Type B pancreatic cell (in vitro differentiated cells): ENCODE measurements at regions not wholly inside any gene's neighbourhood (a gene's known extent, or its start where the extent isn't known, plus 50 kb on each side); places are given as distances from the start of the nearest gene placed in this dataset.

Source experiments
- DNase-seq: peaks from one replicate; pipeline ENCODE4 v3.0.0; 2021; ENCODE audit warnings: mixed read lengths; ENCODE audit not compliant: unreplicated experiment; ENCODE audit errors: extremely low spot score
- H3K27ac Mint-ChIP-seq: 2 replicates; pipeline ENCODE4 v1.8.0; 2021; ENCODE audit warnings: mild to moderate bottlenecking, mixed read lengths
- H3K27me3 Mint-ChIP-seq: 2 replicates; pipeline ENCODE4 v1.8.0; 2021; ENCODE audit warnings: mixed read lengths
- H3K36me3 Mint-ChIP-seq: 2 replicates; pipeline ENCODE4 v1.8.0; 2021; ENCODE audit warnings: mixed read lengths
- H3K4me1 Mint-ChIP-seq: one replicate; pipeline ENCODE4 v1.8.0; 2021; ENCODE audit warnings: mixed read lengths; ENCODE audit not compliant: unreplicated experiment
- H3K4me3 Mint-ChIP-seq: 2 replicates; pipeline ENCODE4 v1.8.0; 2021; ENCODE audit warnings: mild to moderate bottlenecking, mixed read lengths
- H3K9me3 Mint-ChIP-seq: 2 replicates; pipeline ENCODE4 v1.8.0; 2021; ENCODE audit warnings: mixed read lengths
- TF ChIP-seq, protein P1 (sequence below): fragments of 200-600 bp; sonication (generic); conservative IDR thresholded peaks from 2 replicates; pipeline ENCODE4 v1.5.0; 2021; ENCODE audit warnings: antibody characterized with exemption, mild to moderate bottlenecking

DNA sequence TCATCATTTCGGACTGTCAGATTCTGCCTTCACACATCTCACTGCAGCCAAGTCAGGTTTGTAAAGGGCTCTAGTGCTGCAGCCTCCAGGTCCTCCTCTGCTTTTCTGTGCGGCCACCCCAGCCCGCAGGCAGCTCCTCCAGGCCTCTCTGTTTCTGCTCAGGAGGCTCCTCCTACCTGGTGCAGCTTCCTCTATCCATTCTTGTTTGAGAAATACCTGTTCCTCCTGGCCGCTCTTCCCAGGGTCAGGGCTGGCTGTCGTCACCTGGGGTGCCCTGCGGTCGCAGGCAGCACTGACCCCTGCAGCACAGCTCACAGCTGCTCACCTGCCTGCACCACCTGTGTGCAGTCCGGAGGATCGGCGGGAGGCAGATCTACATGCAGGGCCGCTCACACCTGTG lies 387.7 kb upstream of the IRX4 start:
- TF ChIP-seq, protein P1, sequence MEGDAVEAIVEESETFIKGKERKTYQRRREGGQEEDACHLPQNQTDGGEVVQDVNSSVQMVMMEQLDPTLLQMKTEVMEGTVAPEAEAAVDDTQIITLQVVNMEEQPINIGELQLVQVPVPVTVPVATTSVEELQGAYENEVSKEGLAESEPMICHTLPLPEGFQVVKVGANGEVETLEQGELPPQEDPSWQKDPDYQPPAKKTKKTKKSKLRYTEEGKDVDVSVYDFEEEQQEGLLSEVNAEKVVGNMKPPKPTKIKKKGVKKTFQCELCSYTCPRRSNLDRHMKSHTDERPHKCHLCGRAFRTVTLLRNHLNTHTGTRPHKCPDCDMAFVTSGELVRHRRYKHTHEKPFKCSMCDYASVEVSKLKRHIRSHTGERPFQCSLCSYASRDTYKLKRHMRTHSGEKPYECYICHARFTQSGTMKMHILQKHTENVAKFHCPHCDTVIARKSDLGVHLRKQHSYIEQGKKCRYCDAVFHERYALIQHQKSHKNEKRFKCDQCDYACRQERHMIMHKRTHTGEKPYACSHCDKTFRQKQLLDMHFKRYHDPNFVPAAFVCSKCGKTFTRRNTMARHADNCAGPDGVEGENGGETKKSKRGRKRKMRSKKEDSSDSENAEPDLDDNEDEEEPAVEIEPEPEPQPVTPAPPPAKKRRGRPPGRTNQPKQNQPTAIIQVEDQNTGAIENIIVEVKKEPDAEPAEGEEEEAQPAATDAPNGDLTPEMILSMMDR, result no peak
- DNase-seq, result no peak
- Mint-ChIP-seq H3K9me3 (no peaks in the 10 kb centered on the region), H3K27ac (no peak overlapping the region), H3K4me1 (peaks cover 9% of the 10 kb centered on the region), H3K27me3 (peaks cover 34% of the 10 kb centered on the region), H3K36me3 (no peaks in the 10 kb centered on the region), H3K4me3 (no peak overlapping the region)

GRCh38 chr5:2269656-2270055 lies 386.9 kb upstream of the IRX4 start:
- peaks cover 9% of the 10 kb centered on the region for H3K4me1 Mint-ChIP-seq
- H3K27ac Mint-ChIP-seq, result no peak overlapping the region
- H3K36me3 Mint-ChIP-seq, result no peaks in the 10 kb centered on the region
- TF ChIP-seq, protein P1, result no peak
- H3K4me3 Mint-ChIP-seq, result no peak overlapping the region
- DNase-seq, result peak; percentile 44
- H3K9me3 Mint-ChIP-seq, result no peaks in the 10 kb centered on the region
- H3K27me3 Mint-ChIP-seq, result peaks cover 29% of the 10 kb centered on the region

GRCh38 chr5:2267991-2268390 lies 385.3 kb upstream of the IRX4 start:
- TF ChIP-seq, protein P1, result no peak
- H3K9me3 Mint-ChIP-seq, result no peaks in the 10 kb centered on the region
- DNase-seq, result no peak
- no peak overlapping the region for H3K27ac Mint-ChIP-seq
- no peaks in the 10 kb centered on the region for H3K36me3 Mint-ChIP-seq
- no peak overlapping the region for H3K4me3 Mint-ChIP-seq
- H3K4me1 Mint-ChIP-seq, result peaks cover 9% of the 10 kb centered on the region
- H3K27me3 Mint-ChIP-seq, result peaks cover 17% of the 10 kb centered on the region

GRCh38 chr5:2266641-2267240 lies 384.0 kb upstream of the IRX4 start:
- peaks cover 13% of the 10 kb centered on the region for H3K27me3 Mint-ChIP-seq
- TF ChIP-seq, protein P1, result no peak
- H3K36me3 Mint-ChIP-seq, result no peaks in the 10 kb centered on the region
- H3K27ac Mint-ChIP-seq, result no peak overlapping the region
- DNase-seq, result no peak
- H3K9me3 Mint-ChIP-seq, result no peaks in the 10 kb centered on the region
- no peak overlapping the region for H3K4me3 Mint-ChIP-seq
- H3K4me1 Mint-ChIP-seq, result peaks cover 4% of the 10 kb centered on the region

GRCh38 chr5:2265341-2265740 lies 382.6 kb upstream of the IRX4 start:
- no peak overlapping the region for H3K27ac Mint-ChIP-seq
- H3K9me3 Mint-ChIP-seq, result no peaks in the 10 kb centered on the region
- no peak overlapping the region for H3K4me3 Mint-ChIP-seq
- no peak for DNase-seq
- peaks cover 9% of the 10 kb centered on the region for H3K27me3 Mint-ChIP-seq
- TF ChIP-seq, protein P1, result no peak
- H3K36me3 Mint-ChIP-seq, result no peaks in the 10 kb centered on the region
- peaks cover 4% of the 10 kb centered on the region for H3K4me1 Mint-ChIP-seq

GRCh38 chr5:2263763-2264162 lies 381.0 kb upstream of the IRX4 start:
- H3K27me3 Mint-ChIP-seq, result peaks cover 6% of the 10 kb centered on the region
- no peaks in the 10 kb centered on the region for H3K36me3 Mint-ChIP-seq
- no peak overlapping the region for H3K27ac Mint-ChIP-seq
- DNase-seq, result no peak
- H3K9me3 Mint-ChIP-seq, result no peaks in the 10 kb centered on the region
- TF ChIP-seq, protein P1, result no peak
- H3K4me1 Mint-ChIP-seq, result peaks cover 4% of the 10 kb centered on the region
- H3K4me3 Mint-ChIP-seq, result no peak overlapping the region
